Non-pigmented ciliary epithelial cell (primary cell): ENCODE measurements at regions not wholly inside any gene's neighbourhood (a gene's known extent, or its start where the extent isn't known, plus 50 kb on each side); places are given as distances from the start of the nearest gene placed in this dataset.
"Not testable (repeated sequence)": the region's sequence is repeated elsewhere in the genome, so short reads cannot be mapped to it uniquely, and the experiment has no call there.

Experiments used
- DNase-seq: peaks from one replicate; pipeline ENCODE4 v3.0.0-alpha.2; 2010; ENCODE audit warnings: low read depth

GRCh38 chr2:49861821-49862220 is 707.5 kb upstream of the FSHR start:
- DNase-seq = no peak

GRCh38 chr2:49860834-49861233 is 706.5 kb upstream of the FSHR start:
- DNase-seq = no peak

GRCh38 chr2:49860170-49860569 is 705.9 kb upstream of the FSHR start:
- no peak for DNase-seq

GRCh38 chr2:49858657-49859056 is 704.3 kb upstream of the FSHR start:
- DNase-seq = no peak

GRCh38 chr2:49858113-49858490 is 703.8 kb upstream of the FSHR start:
- DNase-seq = no peak

- DNase-seq = no peak
Observed at GRCh38 chr2:49857371-49858112, 703.2 kb upstream of the FSHR start.

GRCh38 chr2:49845671-49846070 is 691.4 kb upstream of the FSHR start:
- no peak for DNase-seq

- no peak for DNase-seq
Observed at GRCh38 chr2:49845021-49845420, 690.7 kb upstream of the FSHR start.

GRCh38 chr2:49844113-49844512 is 689.8 kb upstream of the FSHR start:
- DNase-seq = not testable (repeated sequence)

GRCh38 chr2:49843314-49843713 is 689.0 kb upstream of the FSHR start:
- no peak for DNase-seq

- DNase-seq = no peak
Observed at GRCh38 chr2:49840428-49840975, 686.2 kb upstream of the FSHR start.

- no peak for DNase-seq
Observed at GRCh38 chr2:49839818-49840217, 685.5 kb upstream of the FSHR start.

- no peak for DNase-seq
Observed at GRCh38 chr2:49837561-49838293, 683.4 kb upstream of the FSHR start.

GRCh38 chr2:49836017-49836416 is 681.7 kb upstream of the FSHR start:
- no peak for DNase-seq

- DNase-seq = no peak
Observed at GRCh38 chr2:49834433-49834832, 680.1 kb upstream of the FSHR start.

- no peak for DNase-seq
Observed at GRCh38 chr2:49832555-49832954, 678.2 kb upstream of the FSHR start.

GRCh38 chr2:49831698-49832367 is 677.5 kb upstream of the FSHR start:
- DNase-seq = no peak

- DNase-seq = no peak
Observed at GRCh38 chr2:49830846-49831245, 676.5 kb upstream of the FSHR start.

GRCh38 chr2:49827366-49827765 is 673.1 kb upstream of the FSHR start:
- DNase-seq = no peak

GRCh38 chr2:49813208-49813607 is 658.9 kb upstream of the FSHR start:
- no peak for DNase-seq

- no peak for DNase-seq
Observed at GRCh38 chr2:49812730-49813129, 658.4 kb upstream of the FSHR start.

GRCh38 chr2:49811502-49811901 is 657.2 kb upstream of the FSHR start:
- DNase-seq = no peak

- DNase-seq = no peak
Observed at GRCh38 chr2:49807689-49808088, 653.4 kb upstream of the FSHR start.
